HG03097 (cell line): ENCODE measurements at regions not wholly inside any gene's neighbourhood (a gene's known extent, or its start where the extent isn't known, plus 50 kb on each side); places are given as distances from the start of the nearest gene placed in this dataset.

ENCODE experiments used
- ATAC-seq: cut with Tn5 transposase; IDR thresholded peaks from one replicate; pipeline ENCODE4 v1.9.1; 2021; ENCODE audit not compliant: unreplicated experiment, low FRiP score

DNA sequence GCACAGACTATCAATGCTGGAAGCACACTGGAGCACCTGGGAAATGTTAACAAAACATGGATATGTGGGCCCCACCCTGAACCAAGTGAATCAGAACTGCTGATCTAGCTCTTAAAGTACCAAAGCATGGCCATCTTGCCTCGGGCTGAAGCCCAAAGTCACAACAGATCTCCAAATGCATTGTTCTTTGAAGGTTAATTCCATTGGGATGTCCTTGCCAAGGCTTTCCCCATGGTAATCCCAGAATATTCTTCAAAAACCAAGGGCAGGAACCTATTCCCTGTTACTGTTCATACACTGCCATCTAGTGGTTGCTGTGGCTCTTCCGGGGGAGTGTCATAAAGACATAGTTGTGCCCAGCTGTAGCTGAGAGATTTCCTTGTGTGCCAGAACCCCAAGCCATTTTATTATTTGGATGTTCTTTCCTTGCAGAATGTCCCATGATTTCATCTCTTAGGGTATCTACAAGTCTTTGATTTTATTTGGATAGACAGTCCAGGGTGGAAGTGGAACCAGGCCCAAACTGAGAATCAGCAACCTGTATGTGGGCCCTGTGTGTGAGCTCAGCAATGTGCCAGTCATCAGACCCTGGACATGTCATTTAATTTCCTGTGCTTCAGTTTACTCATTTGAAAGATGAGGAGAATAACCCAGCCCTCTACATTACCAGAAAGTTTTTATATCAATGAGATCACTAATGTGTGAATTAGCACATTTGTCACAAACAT, 290.0 kb downstream of the ACTL7B start:
- ATAC-seq: peak; percentile 64

DNA sequence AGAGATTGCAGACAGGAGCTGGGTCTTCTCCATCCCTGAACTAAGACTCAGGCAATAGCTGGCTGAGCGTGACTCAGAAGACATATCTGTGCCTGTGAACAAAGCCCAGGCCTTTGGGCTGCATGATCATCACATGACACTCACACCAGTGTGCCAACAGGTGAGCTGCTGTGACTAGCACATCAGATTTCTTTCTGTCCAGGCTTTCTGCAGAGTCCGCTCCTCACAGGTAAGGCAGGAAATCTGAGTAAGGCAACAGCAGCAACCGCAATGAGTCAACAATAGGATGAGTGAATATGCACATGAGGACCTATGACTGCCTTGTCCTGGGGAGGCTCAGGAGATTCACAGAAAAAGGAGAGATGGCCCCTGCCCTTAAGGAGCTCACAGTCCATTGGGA, 293.6 kb downstream of the ACTL7B start:
- no peak for ATAC-seq

DNA sequence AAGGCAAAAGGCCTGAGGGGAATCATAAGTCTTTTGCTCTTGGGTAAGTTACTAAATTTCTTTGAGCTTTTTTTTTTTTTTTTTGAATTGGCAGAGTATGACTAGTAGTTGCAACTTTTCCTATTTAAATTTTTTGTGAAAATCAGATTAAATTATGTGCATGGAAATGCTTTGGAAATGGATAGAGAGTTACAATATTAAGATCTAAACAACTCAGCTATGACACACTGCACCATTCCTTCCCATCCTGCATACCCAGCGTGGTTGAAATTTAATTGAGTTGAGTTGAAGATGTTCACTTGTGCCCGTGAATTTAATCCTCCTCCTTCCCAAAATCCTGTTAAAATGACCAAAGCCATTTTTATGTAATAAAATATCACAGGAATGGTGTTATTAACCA, 296.4 kb downstream of the ACTL7B start:
- ATAC-seq: no peak

- ATAC-seq: no peak
Measured at GRCh38 chr9:108554831-108555230, 301.0 kb downstream of the ACTL7B start.

DNA sequence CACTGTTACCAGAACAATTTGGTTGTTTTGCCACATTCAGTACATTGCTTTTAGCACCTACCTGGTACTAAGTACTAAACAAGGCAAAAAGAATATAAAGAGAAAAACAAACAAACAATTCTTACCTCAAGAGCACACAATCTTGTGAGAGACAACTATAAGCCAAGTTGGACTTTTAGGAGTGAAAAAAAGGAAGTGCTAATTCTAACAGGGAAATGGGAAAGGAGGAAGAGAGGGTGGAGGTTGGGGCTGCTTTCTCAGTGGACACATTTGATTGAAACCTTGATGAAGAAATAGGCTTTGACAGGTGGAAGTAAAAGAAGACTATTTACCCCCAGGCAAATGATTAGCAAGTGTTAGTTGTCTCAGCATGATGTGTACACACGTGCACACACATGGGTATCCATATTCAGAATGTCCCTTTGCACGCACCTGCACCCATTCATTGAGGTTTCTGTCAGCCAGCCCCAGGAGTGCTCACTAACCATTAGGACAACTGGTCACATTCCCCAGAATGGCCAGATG, 302.6 kb downstream of the ACTL7B start:
- ATAC-seq: no peak

- no peak for ATAC-seq
Measured at GRCh38 chr9:108552459-108553040, 303.2 kb downstream of the ACTL7B start.

DNA sequence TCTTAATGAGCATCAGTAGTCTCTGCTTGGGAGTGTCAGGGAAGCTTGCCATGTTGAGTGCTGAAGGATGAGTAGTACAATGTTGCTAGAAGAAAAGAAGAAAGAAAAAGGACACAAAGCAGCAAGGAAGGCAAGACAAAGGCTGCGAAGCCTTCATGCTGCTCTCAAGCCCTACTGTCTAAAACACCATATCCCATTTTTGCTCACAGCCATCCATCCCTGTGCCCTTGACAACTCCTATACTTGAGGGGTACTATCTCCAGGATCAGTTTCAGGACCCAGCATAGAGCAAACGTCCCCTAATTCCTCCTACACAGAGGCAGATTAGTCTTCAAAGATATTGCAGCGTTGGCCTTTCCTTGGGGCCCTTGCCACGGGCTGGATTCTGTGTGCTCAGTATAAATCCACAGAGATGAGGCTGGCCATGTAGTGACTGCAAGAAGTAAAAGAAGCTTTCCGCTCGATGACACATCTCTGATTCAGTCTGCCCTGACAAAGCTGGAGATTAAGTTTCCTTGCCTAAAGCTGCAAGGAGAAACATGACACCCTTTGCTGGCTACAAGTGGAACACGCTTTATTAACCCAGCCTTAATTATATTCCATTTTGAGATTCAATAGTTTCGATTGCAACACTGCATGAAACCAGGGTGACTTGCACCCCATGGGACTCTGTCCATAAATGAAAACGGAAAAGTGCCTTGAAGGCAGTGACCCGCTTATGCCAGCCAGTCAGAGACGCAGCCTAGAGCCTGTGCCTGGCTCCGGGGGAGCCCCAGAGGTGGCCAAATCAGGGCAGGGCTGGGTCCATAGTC, 304.6 kb downstream of the ACTL7B start:
- ATAC-seq: no peak

- ATAC-seq: no peak
Measured at GRCh38 chr9:108550106-108550505, 305.7 kb downstream of the ACTL7B start.

- ATAC-seq: no peak
Measured at GRCh38 chr9:108549184-108549583, 306.6 kb downstream of the ACTL7B start.

DNA sequence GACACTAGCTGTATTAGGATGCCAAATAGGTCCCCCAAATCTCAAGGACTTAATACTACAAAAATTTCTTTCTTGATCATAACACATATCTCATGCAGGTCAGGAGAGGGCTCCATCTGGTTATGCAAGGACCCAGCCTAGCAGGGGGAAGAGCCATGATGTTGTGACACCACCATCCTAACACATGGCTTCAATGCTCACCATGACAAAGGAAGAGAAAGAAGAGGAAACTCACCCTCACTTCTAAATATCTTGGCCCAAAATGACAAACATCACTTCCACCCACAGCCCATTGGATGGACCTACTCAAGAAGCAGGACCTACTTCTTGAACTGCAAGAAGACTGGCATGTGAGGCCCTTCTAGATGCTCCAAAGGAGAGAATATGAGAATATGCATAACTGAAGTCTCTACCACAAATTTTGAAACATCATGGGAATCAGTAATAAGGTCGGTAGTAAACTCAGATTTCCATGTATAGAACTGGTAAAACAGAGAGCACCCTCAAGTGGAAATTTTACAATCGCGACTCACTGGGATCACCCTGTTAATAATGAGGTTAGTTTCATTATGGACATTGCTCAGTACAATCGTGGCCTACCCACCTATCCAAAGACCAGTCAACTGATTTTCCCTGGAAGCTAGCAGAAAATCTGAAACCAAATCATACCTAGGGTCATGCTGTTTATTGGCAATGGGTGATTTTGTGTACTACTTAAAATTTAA, 308.2 kb downstream of the ACTL7B start:
- no peak for ATAC-seq

DNA sequence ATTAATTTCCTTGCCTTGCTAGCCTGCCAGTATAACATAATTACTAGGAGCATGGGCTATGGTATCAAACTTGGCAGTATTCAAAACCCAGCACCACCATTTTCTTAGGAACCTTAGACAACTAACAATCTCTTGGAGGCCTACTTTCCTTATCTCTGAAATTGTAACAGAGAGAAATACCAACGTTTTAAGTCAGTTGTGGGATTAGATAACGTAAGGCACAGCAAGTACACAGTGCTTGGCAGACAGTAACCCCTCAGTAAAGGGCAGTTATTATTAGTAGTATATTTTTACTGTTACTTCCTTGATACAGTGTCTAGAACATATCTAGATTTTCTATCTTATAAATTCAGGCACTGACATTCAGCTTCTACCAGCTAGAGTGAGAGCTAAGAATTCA, 309.6 kb downstream of the ACTL7B start:
- ATAC-seq: no peak

- no peak for ATAC-seq
Measured at GRCh38 chr9:108545436-108545835, 310.4 kb downstream of the ACTL7B start.

DNA sequence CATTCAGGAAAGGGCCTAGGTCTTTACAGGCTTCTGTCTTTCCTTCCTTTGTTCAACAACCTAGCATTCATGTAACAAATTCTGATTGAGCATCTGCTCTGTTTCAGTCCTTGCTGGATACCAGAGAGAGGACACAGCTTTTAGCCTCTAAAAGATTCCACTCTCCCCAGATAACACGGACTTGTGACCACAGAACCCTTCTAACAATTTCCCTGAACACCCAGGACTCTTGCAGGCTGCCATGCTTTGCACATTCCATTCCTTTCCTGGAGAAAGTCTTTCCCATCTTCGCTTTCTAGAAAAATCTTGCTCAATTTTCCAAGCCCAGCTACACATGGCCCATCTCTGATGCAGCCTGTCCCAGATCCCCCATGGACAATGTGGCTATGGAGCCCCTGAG, 310.9 kb downstream of the ACTL7B start:
- ATAC-seq: no peak

- no peak for ATAC-seq
Measured at GRCh38 chr9:108543251-108543778, 312.5 kb downstream of the ACTL7B start.

- ATAC-seq: no peak
Measured at GRCh38 chr9:108537756-108538155, 318.0 kb downstream of the ACTL7B start.

GRCh38 chr9:108536836-108537601, 318.8 kb downstream of the ACTL7B start:
- ATAC-seq: no peak

DNA sequence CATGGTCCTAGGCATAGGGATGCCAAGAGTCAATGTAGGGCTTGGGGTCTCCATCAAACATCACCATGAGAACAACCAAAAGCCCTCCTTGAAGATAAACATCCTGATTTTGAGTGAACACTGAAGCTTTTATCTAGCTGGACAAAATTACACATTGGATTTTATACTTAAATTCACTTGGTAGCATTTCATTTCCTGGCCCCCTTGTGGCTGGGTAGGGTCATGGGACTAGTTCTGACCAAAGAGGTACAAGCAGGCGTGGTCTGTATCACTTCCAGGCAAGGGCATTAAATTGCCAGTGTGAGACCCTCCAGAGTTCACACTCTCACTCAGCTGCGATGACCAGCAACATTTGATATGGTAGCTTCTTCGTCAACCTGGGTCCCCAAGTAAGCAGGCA, 320.3 kb downstream of the ACTL7B start:
- no peak for ATAC-seq

- ATAC-seq: no peak
Measured at GRCh38 chr9:108534741-108535140, 321.0 kb downstream of the ACTL7B start.

- ATAC-seq: no peak
Measured at GRCh38 chr9:108530141-108530540, 325.6 kb downstream of the ACTL7B start.

DNA sequence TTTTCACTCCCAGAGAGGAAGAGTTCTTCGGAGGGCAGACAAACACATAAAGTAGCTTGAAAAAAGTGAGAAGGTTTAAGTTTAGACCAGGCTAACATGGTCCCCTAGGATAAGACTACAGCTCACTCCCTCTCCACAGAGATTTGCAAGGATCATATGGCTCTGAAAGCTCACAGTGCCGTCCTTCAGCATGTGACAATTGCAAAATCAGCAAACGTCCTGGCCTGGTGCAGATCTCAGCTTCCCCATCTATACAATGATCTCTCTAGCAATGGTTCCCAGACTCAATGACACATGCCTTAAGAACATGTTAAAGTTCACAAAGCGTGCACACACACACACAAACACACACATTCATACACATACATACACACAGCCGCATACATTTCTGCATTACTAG, 327.6 kb downstream of the ACTL7B start:
- no peak for ATAC-seq
